GM12872 (cell line): ENCODE measurements at regions not wholly inside any gene's neighbourhood (a gene's known extent, or its start where the extent isn't known, plus 50 kb on each side); places are given as distances from the start of the nearest gene placed in this dataset.

Source experiments
- CTCF ChIP-seq: IDR thresholded peaks from 3 replicates; pipeline ENCODE4 v1.5.1; 2011; ENCODE audit warnings: low read depth, mild to moderate bottlenecking, low read length, moderate library complexity; ENCODE audit not compliant: insufficient read depth

GRCh38 chr13:90683711-90684131, 663.8 kb upstream of the MIR17HG start:
- no peak for TF ChIP-seq CTCF

GRCh38 chr13:90686442-90686841, 661.0 kb upstream of the MIR17HG start:
- TF ChIP-seq CTCF = no peak

DNA sequence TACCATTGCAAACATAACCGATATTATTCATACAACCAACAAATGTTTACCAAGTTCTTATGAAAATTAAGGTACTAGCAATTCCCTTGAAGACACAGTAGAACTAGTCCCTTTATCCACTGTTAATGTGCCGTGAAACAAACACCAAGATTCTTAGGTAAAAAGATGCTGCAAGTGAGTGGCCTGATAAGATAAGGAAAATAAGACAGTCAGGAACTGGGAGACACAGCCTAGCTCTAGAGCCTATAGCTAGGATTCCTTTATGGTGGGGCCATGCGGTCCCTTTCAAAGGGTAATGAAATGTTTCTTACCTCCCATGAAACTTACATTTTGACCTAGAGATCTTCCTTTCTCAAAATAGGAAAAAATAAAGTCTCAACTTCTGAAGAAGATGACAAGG, 658.4 kb upstream of the MIR17HG start:
- TF ChIP-seq CTCF = no peak

DNA sequence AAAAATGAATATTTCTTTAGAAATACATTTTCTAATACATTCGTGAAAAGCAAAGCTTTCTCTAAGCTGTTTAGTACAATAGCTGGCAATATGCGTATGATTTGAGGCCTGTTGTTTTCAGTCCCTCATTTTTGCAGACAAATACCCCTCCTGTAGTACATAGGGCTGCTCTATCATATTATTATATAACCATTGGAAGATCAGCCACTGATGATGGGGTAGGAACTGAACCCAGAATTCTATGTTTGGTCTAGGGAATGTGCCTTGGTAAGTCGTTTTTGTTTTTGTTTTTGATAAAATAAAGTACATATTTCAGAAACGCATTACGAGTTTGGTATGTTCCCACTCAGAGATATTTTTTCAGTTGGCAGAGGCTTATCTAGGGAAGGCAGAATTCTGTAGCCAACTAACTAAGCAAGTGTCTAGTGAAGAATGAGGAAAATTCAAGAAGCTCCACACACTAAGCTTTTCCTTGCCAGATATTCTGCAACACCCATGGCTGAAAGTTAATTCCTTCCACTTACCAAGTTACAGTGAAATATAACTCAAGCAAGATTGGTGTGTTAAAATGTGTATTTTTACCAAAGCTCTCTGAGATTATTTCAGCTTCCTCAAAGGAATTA, 656.9 kb upstream of the MIR17HG start:
- TF ChIP-seq CTCF = no peak

- no peak for TF ChIP-seq CTCF
Observed at GRCh38 chr13:90696254-90696653, 651.2 kb upstream of the MIR17HG start.

DNA sequence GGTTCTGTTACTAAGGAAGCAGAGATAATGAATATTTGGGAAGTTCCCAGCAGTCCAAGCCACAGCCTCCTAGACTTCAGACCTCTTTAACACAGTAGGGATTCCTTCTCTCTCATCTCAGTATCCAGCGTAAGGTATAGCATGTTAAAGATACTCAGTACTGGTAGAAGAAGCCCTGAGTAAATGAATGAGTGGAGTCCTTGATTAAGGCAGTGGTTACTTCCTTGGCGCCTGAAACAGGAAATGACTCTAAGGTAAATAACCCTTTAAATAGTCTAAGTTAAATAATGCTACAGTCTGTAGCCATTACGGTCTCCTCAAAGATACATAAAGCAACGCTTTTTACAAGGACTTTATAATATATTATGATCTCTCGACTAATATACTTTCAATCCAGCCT, 650.8 kb upstream of the MIR17HG start:
- TF ChIP-seq CTCF = no peak

DNA sequence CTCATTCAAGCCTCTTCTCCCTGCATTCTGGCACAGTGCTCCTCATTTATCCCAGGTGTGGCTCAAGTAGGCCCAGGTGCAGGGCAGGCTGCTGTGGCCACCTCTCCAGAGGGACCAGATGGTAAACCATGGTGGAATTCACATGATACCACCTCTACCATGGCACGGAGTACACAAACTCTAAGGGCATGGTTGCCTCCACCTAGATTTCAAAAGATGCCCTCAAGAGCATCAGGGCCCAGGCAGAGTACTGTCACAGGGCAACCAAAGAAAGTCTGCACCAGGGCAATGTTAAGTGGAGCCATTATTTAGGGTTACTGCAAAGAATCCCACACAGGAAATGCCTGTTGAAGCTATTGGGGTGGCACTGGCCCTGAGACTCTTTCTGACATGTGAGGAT, 647.1 kb upstream of the MIR17HG start:
- TF ChIP-seq CTCF = no peak
